PC-3 (cell line): ENCODE measurements at regions not wholly inside any gene's neighbourhood (a gene's known extent, or its start where the extent isn't known, plus 50 kb on each side); places are given as distances from the start of the nearest gene placed in this dataset.

ENCODE experiments used
- ATAC-seq: fragments of 200-7000 bp; cut with Tn5 transposase; 2 replicates; pipeline ENCODE4 v1.9.1; 2020; ENCODE audit warnings: mild to moderate bottlenecking, moderate library complexity
- BruUV-seq: library from RNA; stranded (reverse); fragments of 400-500 nt; replicated peaks from 2 replicates; lab custom pipeline; 2021; lab: Mats Ljungman, UMichigan
- CTCF ChIA-PET: fragments of 300-600 bp; sonication (Branson Sonifier 250); formaldehyde crosslinking; loops from one replicate; lab custom pipeline; 2022; ENCODE audit warnings: antibody characterized with exemption; lab: Charles Lee
- POLR2A ChIA-PET: fragments of 300-600 bp; sonication (Branson Sonifier 250); formaldehyde crosslinking; loops from one replicate; lab custom pipeline; 2022; ENCODE audit warnings: antibody characterized with exemption; ENCODE audit not compliant: unreplicated experiment; lab: Charles Lee
- DNase-seq: peaks from one replicate; pipeline ENCODE4 v3.0.0-alpha.2; 2015
- H2AFZ ChIP-seq: fragments of 300-600 bp; sonication (generic); 2 replicates; pipeline ENCODE4 v1.6.0; 2016; ENCODE audit warnings: antibody characterized with exemption, low read length
- H3F3A ChIP-seq: fragments of 300-600 bp; sonication (generic); one replicate; pipeline ENCODE4 v1.6.0; 2017; ENCODE audit warnings: antibody characterized with exemption, low read length, control low read depth, mild to moderate bottlenecking; ENCODE audit not compliant: unreplicated experiment
- H3K27ac ChIP-seq: fragments of 300-600 bp; sonication (generic); 2 replicates; pipeline ENCODE4 v1.5.1; 2016; ENCODE audit warnings: mild to moderate bottlenecking, low read length
- H3K27me3 ChIP-seq: fragments of 300-600 bp; sonication (generic); 2 replicates; pipeline ENCODE4 v1.6.1; 2016; ENCODE audit warnings: low read length, mixed read lengths
- H3K36me3 ChIP-seq: fragments of 300-600 bp; sonication (generic); 2 replicates; pipeline ENCODE4 v1.6.1; 2016; ENCODE audit warnings: low read depth, mixed run types, low read length, mixed read lengths
- H3K4me1 ChIP-seq: fragments of 300-600 bp; sonication (generic); 2 replicates; pipeline ENCODE4 v1.5.1; 2016; ENCODE audit warnings: low read length; ENCODE audit not compliant: insufficient read depth
- H3K4me2 ChIP-seq: fragments of 300-600 bp; sonication (generic); 2 replicates; pipeline ENCODE4 v1.6.0; 2016; ENCODE audit warnings: low read length
- H3K4me3 ChIP-seq: fragments of 300-600 bp; sonication (generic); 2 replicates; pipeline ENCODE4 v1.5.1; 2016; ENCODE audit warnings: mild to moderate bottlenecking, low read length, mixed read lengths
- H3K79me2 ChIP-seq: fragments of 300-600 bp; sonication (generic); 2 replicates; pipeline ENCODE4 v1.6.1; 2017; ENCODE audit warnings: low read length, mixed read lengths
- H3K9ac ChIP-seq: fragments of 300-600 bp; sonication (generic); 2 replicates; pipeline ENCODE4 v1.6.0; 2016; ENCODE audit warnings: mild to moderate bottlenecking, low read length
- H3K9me2 ChIP-seq: fragments of 300-600 bp; sonication (generic); replicated peaks from 2 replicates; pipeline ENCODE4 v1.6.1; 2016; ENCODE audit warnings: mixed run types, low read length, mixed read lengths
- H3K9me3 ChIP-seq: fragments of 300-600 bp; sonication (generic); 2 replicates; pipeline ENCODE4 v1.6.1; 2016; ENCODE audit warnings: low read length, mixed read lengths
- H4K20me1 ChIP-seq: fragments of 300-600 bp; sonication (generic); 2 replicates; pipeline ENCODE4 v1.6.1; 2016; ENCODE audit warnings: low read length, mixed read lengths
- CTCF ChIP-seq: fragments of 300-600 bp; sonication (generic); conservative IDR thresholded peaks from 2 replicates; pipeline ENCODE4 v1.5.1; 2017; ENCODE audit warnings: antibody characterized with exemption, low read depth, mild to moderate bottlenecking, low read length
- EZH2 ChIP-seq: fragments of 300-600 bp; sonication (generic); IDR thresholded peaks from one replicate; pipeline ENCODE4 v1.6.1; 2017; ENCODE audit warnings: antibody characterized with exemption, mild to moderate bottlenecking, low read length; ENCODE audit not compliant: unreplicated experiment
- EZH2phosphoT487 ChIP-seq: fragments of 300-600 bp; sonication (generic); IDR thresholded peaks from 2 replicates; pipeline ENCODE4 v1.6.1; 2018; ENCODE audit warnings: mild to moderate bottlenecking, antibody characterized with exemption, low read length, borderline replicate concordance
- intact Hi-C: fragments of 100-400 bp; cut with micrococcal nuclease; formaldehyde crosslinking; loops from 2 replicates; pipeline ENCODE4 v1.9.0; 2023

- H3K9ac ChIP-seq, result no peak overlapping the region
- H3K27me3 ChIP-seq, result peaks cover 36% of the 10 kb centered on the region
- no TSS peak for BruUV-seq
- ATAC-seq (no peak), DNase-seq (no peak)
- H2AFZ ChIP-seq, result no peak overlapping the region
- ChIA-PET CTCF (no interaction called here), POLR2A (no interaction called here)
- H3K4me3 ChIP-seq, result no peak overlapping the region
- no peak overlapping the region for H3K4me2 ChIP-seq
- H3K27ac ChIP-seq, result no peak overlapping the region
- no peaks in the 10 kb centered on the region for H3K9me2 ChIP-seq
- H3K4me1 ChIP-seq, result no peaks in the 10 kb centered on the region
- H3K9me3 ChIP-seq, result no peaks in the 10 kb centered on the region
- intact Hi-C loops, result no loop called here
- no peaks in the 10 kb centered on the region for H4K20me1 ChIP-seq
- no peaks in the 10 kb centered on the region for H3F3A ChIP-seq
- H3K36me3 ChIP-seq, result no peaks in the 10 kb centered on the region
- no peak for TF ChIP-seq EZH2
- TF ChIP-seq EZH2phosphoT487, result no peak
- no peak for TF ChIP-seq CTCF
- no peaks in the 10 kb centered on the region for H3K79me2 ChIP-seq
Observed at GRCh38 chr7:97405835-97406234, 288.3 kb downstream of the SDHAF3 start.

- BruUV-seq, result no TSS peak
- POLR2A ChIA-PET, result no interaction called here
- DNase-seq (no peak), ATAC-seq (no peak)
- H3K4me2 ChIP-seq, result no peak overlapping the region
- H3K79me2 ChIP-seq, result no peaks in the 10 kb centered on the region
- H3F3A ChIP-seq, result no peaks in the 10 kb centered on the region
- H3K4me3 ChIP-seq, result no peak overlapping the region
- H3K27ac ChIP-seq, result no peak overlapping the region
- no peak overlapping the region for H2AFZ ChIP-seq
- no peak overlapping the region for H3K9ac ChIP-seq
- H3K9me3 ChIP-seq, result no peaks in the 10 kb centered on the region
- CTCF ChIA-PET, result no interaction called here
- intact Hi-C loops, result no loop called here
- TF ChIP-seq CTCF, result no peak
- TF ChIP-seq EZH2phosphoT487, result no peak
- TF ChIP-seq EZH2, result no peak
- no peaks in the 10 kb centered on the region for H3K36me3 ChIP-seq
- no peaks in the 10 kb centered on the region for H4K20me1 ChIP-seq
- H3K27me3 ChIP-seq, result peaks cover 36% of the 10 kb centered on the region
- H3K4me1 ChIP-seq, result no peaks in the 10 kb centered on the region
- H3K9me2 ChIP-seq, result no peaks in the 10 kb centered on the region
Observed at GRCh38 chr7:97407106-97407505, 289.6 kb downstream of the SDHAF3 start.

GRCh38 chr7:97409346-97409745 lies 291.8 kb downstream of the SDHAF3 start:
- no peak for DNase-seq
- CTCF ChIA-PET, result no interaction called here
- no peaks in the 10 kb centered on the region for H4K20me1 ChIP-seq
- H3K9me2 ChIP-seq, result no peaks in the 10 kb centered on the region
- ATAC-seq, result no peak
- H3K4me2 ChIP-seq, result no peak overlapping the region
- intact Hi-C loops, result no loop called here
- TF ChIP-seq EZH2 (no peak), EZH2phosphoT487 (no peak), CTCF (no peak)
- no peak overlapping the region for H3K4me3 ChIP-seq
- no TSS peak for BruUV-seq
- peaks cover 25% of the 10 kb centered on the region; the same call in 1 of the 2 replicates for H3K27me3 ChIP-seq
- H3K79me2 ChIP-seq, result no peaks in the 10 kb centered on the region
- H2AFZ ChIP-seq, result no peak overlapping the region
- H3K9me3 ChIP-seq, result no peaks in the 10 kb centered on the region
- H3K9ac ChIP-seq, result no peak overlapping the region
- H3K4me1 ChIP-seq, result no peaks in the 10 kb centered on the region
- no peak overlapping the region for H3K27ac ChIP-seq
- H3K36me3 ChIP-seq, result no peaks in the 10 kb centered on the region
- POLR2A ChIA-PET, result no interaction called here
- H3F3A ChIP-seq, result no peaks in the 10 kb centered on the region
